Activated CD4-positive, alpha-beta T cell treated with anti-CD3 and anti-CD28 coated beads, Interleukin-2, Interleukin-6, amounts not matched to agents 100 ng/mL and 50 ng/mL, durations not matched to agents 16 hours and 8 hours (primary cell): ENCODE measurements at regions not wholly inside any gene's neighbourhood (a gene's known extent, or its start where the extent isn't known, plus 50 kb on each side); places are given as distances from the start of the nearest gene placed in this dataset.
"Not testable (repeated sequence)": the region's sequence is repeated elsewhere in the genome, so short reads cannot be mapped to it uniquely, and the experiment has no call there.

Experiments
- DNase-seq: peaks from one replicate; pipeline ENCODE4 v3.0.0-alpha.2; 2020

DNA sequence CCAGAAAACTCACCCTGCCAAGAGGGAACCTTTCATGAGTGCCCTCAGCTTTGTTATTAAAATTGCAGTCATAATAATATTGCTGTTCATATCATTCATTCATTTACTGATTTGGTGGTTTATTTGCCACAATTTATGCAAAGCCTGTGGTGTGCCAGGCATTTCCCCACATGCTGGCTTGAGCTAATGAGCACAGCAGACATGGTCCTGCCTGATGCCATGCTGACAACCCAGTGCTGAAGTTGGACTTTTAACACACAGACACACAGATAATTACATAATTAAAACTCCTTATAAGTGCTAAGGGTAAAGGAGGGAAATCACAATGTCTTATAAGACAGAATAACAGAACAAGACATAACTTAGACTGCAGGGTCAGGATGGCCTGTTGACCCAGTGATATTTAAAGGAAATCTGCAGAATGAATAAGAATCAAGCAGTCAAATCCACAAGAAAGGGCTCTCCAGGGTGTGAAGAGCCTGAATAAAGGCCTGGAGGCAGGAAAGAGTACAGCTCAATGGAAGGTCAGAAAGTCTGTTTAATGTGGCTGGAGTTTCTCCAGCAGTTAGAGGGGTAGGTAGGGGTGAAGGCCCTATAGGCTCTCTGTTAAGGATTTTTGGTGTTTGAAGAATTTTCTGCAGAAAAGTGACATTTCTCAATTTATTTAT, 196.9 kb upstream of the CDH11 start:
- no peak for DNase-seq

DNA sequence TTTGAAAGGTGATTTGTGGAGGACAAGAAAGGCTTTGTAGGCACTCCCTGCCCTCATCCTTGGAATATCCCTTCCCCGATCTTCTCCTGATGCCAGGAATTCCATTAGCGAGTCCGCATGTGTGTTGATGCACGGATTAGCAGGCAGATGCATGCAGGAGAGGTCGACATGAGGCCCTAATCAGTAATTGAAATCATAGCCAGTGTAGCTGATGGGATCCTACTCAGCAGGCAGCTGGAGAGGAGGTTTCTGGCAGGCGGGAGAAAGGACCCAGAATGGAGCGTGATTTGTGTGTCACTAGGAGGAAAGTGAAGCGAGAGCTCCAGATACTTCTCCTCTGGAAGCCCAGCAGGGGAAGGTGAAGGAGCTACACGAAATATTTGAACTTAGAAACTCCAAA, 196.3 kb upstream of the CDH11 start:
- DNase-seq: no peak

DNA sequence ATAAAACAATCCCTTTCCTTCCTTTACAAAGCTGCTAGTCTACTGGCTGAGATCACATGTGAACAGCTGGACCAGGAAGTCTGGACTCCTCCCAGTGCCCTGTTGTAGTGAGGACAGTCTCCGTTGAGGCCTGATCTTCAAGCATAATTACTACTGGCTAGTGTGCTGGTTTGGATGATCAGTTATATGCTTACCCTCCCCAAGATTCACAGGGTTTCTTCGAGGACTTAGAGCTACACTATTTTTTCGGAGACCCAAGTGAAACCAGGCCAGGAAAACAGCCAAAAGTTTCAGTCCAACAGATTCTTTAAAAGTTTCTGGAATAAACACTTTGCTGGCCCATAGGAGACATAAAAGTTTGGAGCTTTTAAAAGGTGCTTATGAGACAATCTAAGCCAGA, 194.9 kb upstream of the CDH11 start:
- no peak for DNase-seq

DNA sequence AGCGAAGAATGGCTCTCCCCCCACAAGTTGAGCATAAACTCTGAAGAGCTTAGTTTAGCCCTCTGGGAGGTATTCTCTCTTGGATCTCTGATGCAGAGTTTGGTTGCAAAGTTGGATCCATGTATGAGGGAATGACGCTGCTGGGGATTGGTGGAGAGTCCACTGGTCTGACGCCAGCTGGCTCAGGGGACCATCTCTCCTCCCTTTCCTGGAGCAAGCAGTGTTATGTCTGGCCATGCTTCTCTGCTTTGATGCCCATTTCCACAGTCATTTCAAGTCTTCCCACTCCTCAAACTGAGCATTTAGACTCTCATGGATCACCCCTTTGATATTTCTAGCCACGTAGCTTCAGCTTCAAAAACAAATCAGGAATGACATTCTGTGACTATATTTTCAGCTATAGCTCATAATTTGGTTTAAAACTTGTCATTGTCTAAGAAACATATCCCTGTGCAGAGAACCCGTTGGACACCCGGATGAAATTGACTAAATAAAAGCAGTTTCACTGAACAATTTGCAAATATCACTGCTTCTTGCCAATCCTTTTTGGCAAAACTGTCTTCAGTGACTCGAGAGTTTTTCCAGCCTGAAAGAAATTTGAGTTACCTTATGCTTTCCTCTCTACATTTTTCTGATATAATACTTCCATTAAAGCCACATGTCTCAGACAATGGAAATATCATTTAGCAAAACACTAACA, 193.4 kb upstream of the CDH11 start:
- no peak for DNase-seq

DNA sequence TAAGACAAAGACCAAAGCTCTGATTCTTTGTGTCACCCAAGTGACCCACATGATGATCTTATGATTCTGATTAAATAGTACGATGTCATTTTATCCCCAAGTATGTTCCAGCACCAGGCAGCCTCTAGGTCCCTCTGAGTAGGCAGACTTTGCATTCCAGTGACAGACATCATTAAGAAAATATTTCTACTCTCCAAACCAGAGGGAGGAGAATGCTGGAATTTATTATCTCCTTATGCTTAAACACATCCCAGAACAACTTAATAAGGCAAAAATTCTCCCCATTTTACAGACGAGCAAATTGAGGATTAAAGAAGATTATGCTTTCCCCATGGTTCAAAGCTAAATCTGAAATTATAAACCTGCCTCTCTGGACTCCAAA, 192.8 kb upstream of the CDH11 start:
- DNase-seq: no peak

DNA sequence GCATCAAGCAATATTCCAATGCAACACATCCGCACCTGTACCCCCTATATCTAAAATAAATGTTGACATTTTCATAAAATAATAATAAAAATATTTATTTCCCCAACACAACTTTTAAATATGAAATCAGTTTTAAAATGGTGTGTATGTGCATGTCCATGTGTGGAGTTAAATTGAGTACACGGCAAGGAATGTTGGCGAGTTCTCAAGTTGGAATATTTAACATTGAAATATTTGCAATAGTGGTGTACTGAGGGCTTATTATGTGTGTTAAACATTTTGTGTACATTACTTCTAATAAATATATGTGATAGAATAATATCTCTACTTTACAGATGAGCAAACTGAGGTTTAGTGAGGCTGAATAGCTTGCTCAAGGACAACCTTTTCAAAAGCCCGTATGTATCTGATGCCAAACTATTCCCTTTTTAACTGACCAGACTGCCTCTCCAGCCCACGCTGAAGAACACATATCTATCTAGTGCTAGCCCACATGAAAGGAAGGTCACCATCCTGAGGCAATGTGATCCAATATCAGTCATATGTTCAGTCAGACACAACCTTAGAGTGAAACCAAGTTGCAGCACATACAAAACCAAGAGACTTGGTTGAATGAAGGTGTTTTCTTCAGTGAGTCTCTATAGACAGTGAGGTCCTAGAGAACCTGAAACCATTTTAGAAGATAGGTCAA, 192.2 kb upstream of the CDH11 start:
- no peak for DNase-seq

DNA sequence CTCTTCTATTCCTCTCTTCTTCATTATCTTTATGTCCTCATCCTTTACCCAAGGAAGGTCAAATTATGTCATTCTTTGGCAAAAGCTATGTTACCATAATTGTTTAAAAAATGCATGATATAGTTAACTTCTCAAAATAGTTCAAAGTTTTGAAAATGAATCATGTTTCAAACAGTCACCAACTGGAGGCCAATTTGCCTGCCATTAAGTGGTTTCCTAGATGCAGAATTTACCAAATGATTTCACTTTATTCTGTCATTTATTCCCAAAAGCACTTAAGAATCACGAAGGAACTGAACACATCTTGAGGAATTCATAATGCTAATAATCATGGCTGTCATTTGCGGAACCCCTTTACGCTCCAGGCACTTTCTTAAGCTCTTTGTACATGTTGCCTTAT, 190.9 kb upstream of the CDH11 start:
- DNase-seq: no peak

DNA sequence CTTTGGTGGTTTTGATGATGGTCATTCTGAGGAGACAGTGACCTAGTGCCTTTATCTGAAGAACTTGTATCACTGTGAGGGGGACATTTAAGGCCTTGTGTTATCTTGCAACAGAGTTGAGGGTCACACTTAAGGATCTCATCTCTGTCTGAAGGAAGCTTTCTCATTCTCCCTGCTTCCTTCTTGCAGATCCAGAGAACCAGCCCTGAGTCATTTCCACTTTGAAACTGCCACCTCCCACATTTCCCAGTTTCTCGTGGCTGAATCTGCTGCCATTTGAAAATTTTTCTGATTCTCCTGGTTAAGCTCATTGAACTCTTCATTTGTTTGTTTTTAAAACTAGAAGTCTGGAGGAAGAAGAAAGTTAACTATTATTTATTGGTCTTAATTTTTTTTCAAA, 190.2 kb upstream of the CDH11 start:
- no peak for DNase-seq

DNA sequence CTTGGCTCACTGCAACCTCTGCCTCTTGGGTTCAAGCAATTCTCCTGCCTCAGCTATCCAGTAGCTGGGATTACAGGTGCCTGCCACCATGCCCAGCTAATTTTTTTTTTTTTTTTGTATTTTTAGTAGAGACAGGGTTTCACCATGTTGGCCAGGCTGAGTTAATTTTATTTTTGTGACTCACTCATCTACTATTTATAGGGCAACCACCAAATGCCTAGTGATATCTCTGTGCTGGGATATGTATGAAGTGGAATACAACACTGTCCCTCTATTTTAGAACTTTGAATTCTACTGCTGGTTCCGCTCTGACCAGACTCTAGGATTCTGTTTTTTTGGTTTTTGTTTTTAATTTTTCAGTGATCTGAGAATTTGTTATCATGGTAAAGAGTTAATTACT, 188.6 kb upstream of the CDH11 start:
- DNase-seq: not testable (repeated sequence)

DNA sequence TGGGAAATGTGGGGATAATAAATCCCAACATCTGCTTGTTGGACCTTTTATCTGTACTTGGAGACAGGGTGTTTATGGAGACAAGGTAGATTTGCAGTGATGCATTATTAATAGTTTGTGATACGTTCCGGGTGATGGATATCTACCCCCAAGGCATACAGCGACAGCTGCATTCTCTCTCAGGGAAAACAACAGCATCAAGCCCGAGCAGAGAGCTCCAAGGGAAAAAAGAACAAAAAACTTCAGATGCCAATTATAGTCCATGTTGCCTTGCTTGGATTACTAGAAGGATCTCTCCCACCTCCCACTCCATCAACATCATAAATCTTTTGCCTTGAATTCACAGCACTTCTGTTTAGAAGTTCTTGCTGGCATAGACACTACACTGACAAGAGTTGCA, 187.5 kb upstream of the CDH11 start:
- no peak for DNase-seq

DNA sequence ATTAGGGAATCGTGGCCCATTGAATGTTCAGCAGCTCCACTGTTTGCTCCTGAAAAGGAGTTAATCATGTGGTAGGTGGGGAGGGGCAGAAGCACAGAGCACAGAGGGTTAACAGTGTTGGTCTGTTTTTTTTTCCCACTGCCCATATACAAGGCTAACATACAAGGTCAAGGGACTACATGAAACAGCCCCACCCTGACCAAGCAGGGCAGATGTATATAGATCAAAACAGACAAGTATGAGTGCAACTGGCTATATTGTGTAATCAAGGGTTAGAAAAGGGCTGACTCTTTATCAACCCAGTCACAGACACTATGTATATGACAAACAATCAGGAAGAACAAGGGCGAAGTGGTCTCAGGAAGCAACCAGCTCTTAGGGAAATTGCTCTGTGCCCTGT, 186.6 kb upstream of the CDH11 start:
- no peak for DNase-seq

DNA sequence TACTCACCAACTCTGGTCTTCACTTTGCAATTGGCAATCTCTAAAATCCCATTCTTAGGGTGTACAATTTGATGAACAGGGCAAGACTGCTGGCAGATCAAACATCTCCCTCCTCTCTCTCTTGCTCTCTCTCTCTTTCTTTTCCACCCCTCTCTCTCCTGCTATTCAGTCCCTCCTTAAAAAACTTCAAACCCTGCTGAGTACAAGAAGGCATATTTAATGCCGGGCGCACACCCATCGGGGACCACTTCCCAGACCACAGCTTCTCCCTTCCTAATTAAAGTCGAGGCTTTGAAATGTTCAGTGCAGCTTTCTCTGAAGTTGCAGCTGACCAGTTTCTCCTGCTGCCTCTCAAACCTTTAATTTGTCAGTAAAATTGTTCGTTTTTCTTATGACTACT, 185.4 kb upstream of the CDH11 start:
- no peak for DNase-seq

DNA sequence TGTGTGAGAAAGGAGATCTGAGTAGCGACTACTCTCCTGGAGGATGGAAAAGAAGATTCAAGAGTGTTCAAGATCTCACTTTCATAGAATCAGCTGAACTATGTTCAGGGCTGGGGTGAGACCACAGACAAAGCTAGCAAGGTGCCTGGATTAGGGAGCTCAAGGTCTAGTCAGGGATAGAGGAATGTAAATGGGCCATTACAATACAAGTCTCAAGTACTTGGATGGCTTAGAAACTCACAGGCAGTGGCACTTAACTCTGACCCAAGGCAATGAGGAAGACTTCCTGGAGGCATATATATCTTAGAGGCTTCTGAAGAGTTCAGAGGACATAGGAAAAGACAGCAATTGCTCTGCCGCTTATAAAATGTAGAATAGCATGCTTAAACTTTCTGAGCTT, 184.9 kb upstream of the CDH11 start:
- DNase-seq: no peak

DNA sequence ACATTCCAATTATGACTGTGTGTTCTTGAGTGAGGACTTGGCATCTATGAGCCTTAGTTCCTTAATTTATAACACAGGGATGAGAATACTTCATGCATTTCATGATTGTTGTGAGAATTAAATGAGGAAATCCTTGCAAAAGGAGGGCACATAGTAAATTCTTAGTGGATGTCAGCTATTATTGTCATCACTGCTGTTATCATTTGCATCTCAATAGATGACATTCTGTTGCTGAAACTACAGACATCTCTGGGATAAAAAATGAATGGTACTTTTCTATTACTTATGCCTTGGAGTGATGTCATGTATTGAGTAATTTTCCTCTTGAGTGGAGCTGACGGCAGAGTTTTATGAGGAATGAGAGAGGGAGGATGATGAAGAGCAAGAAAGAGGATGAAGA, 184.4 kb upstream of the CDH11 start:
- DNase-seq: no peak

DNA sequence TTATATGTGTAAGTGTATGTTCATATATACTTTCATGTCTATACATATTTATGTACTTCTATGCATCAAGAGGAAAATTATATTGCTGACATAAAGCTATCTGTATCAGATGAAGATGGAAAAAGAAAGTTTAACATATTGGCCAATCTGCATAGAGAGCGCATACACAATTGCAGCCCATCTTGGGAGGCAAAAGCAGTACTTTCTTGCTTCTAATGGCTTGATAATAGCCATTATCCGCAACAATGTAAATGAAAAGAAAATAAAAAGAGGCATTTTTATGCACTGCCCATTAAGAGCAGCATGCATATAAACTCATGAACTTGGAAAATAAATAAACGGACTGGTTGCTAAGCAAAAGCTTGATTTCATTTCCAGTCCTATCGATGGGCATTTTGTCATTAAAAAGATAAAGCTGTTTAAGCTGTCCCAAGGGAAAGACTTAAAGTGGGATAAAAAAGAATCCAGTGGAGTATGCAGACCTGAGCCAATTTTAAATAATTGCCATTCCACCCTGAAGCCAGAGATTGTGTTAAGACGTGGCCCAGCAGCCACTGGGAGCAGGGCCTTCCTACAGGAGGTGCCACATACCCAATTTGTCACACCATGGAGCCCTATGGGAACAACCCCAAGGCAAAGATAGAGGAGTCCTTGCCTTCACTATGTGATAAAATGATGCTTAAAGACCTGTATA, 183.6 kb upstream of the CDH11 start:
- no peak for DNase-seq

DNA sequence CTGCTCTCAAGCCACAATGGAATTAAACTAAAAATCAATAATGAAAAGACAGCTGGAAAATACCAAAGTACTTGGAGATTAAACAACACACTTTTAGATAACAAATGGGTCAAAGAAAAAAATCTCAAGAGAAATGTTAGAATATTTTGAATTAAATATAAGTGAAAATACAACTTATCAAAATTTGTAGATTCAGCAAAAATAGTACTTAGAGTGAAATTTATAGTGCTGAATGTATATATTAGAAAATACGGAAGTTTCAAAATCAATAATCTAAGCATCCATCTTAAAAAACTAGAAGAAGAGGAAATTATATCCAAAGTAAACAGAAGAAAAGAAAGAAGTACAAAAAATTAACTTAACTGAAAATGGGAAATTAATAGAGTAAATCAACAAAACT, 179.2 kb upstream of the CDH11 start:
- DNase-seq: no peak

DNA sequence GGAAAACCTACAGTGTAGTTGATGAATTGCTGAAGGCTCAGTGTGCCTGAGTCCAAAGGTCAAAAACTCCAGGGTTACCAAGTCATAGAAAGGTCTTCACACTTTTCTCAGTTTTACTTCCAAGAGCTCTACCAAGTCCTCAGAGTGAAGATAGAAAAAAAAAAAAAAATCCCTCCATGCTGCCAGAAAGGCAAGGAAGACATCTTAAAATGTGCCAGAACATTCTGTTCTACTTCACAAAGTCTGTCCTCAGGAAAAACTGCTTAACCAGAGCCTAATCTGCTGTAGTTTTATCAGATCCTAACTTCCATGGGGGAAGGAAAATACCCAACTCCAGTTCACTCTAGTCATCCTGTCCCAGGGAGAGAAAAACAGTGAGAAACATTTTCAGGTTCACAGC, 175.6 kb upstream of the CDH11 start:
- DNase-seq: no peak

DNA sequence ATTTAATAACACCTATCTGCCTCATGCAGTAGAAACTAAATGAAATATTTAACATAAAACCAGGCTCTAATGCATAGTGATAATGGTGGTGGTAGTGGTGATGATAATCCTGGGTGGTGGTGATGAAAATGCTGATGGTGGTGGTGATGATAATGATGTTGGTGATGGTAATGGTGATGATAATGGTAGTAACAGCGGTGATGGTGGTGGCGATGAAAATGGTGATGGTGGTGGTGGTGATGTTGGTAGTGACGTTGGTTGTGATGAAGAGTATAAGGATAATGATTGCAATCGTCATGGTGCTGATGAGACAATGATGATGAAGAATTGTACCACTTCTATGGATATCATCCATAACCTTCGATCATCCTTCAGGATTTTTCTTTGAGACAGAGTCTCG, 173.7 kb upstream of the CDH11 start:
- no peak for DNase-seq

DNA sequence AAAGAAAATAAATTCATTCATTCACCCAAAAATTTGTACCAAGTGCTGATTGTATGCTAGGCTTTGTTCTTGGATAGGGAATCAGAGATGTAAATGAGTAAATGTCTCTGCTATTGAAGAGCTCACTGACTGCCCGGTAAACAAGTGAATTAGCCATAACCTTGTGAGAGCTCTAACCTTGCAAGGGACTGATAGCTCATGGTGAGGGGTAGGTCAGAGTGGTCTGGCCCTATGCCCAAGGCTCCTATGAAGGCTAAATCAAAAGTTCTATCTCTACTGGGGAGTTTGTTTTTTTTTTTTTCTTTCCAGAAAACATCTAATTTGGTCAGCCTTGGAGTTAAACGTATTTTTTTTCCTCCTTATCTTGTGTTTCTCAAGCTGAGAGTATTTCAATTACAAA, 172.8 kb upstream of the CDH11 start:
- no peak for DNase-seq

DNA sequence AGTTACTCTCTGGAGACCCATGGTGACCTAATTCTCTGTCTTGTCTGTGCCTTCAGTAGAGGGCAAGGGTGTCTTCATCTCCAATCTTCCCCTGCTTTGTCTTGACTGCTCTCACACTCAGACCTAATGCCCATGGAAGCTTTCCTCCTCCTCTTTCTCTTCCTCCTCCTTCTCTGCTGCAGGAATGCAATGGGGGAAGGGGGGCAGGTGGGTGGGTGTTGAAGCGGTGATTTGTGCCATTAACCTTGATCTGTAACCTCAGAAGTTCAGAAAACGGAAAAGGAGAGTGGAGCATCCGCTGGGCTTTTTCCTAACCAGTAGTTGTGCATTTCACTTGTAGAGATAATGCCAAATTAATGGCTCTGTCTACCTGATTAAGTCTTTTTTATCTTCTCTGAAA, 172.3 kb upstream of the CDH11 start:
- DNase-seq: no peak

DNA sequence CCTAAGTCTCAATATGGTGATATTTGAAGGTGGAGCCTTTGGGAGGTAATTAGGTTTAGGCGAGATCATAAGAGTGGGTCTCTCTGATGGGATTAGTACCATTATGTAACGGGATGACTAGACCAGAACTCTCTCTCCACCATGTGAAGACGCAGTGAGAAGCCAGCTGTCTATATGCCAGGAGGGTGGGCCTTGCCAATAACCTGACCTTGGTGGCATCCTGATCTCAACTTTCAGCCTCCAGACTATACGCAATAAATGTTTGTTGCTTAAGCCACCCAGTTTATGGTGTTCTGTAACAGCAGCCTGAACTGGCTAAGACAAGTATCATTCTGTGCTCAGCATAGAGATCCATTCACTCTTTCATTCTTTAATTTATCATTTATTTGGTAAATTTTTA, 167.2 kb upstream of the CDH11 start:
- no peak for DNase-seq

DNA sequence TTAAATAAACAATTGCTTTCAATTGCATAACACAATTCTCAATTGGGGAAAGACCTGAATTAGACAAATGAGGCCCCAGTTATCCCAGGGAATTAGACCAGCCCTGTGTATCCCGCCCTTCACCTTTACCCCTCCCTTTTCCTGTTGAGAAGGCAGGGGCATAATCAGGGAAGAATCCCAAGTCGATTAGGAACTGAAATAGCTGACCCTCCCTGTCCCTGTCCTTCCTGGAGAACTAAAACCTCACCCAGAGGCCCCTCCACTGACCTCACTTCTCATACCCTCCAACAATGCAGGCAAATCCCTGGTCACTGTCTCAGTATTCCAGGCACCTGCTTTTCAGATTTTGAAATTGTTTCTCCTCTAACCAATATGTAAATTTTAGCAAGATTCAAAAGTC, 165.4 kb upstream of the CDH11 start:
- DNase-seq: no peak

DNA sequence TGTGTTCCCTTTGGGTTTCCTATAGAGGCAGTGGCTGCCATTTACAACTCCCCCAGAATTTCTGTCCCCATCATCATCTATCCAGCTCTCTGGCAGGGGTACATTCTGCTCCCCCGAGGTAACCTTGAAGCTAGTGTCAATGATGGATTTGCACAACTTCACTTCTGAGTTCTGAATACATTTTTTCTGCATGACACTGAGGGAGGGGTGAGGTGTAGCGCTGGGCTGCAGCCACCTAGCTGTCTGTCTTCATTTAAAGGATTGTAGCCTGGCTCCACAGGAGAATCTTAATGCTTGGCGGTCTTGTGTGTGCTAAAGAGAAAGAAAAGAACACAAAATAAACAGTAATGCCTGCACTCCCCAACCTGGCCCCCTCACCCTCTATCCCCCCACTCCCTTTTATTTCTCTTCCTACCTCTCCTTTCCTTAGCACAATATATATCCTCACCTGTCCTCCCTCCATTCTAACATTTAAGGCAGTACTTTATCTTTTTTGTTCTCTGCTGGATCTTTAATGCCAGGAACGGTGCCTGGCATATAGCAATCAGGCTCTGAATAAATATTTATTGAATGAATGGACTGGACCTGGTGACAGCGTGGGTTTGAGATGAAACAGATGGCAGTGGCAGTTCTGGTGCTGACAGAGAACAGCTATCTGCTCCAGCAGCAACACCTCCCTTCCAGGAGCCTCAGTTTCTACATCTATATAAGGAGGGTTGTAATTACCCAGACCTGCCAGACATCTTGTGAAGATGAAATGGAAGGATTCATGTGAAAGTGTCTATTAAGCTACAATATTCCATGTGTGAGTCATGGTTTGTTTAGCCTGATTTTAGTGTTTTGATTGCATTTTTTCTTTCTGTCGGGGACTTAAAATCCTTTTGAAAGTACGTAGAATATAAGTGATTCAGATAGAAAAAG, 163.5 kb upstream of the CDH11 start:
- no peak for DNase-seq
